Progenitor cell of endocrine pancreas (in vitro differentiated cells): ENCODE measurements at regions not wholly inside any gene's neighbourhood (a gene's known extent, or its start where the extent isn't known, plus 50 kb on each side); places are given as distances from the start of the nearest gene placed in this dataset.
"Not testable (repeated sequence)": the region's sequence is repeated elsewhere in the genome, so short reads cannot be mapped to it uniquely, and the experiment has no call there.

Experiments
- DNase-seq: peaks from one replicate; pipeline ENCODE4 v3.0.0; 2021; ENCODE audit warnings: low spot score; ENCODE audit not compliant: unreplicated experiment
- H3K27ac Mint-ChIP-seq: 2 replicates; pipeline ENCODE4 v1.8.0; 2021; ENCODE audit warnings: mild to moderate bottlenecking, moderate library complexity, mixed read lengths
- H3K27me3 Mint-ChIP-seq: 2 replicates; pipeline ENCODE4 v1.8.0; 2021; ENCODE audit warnings: mixed read lengths
- H3K36me3 Mint-ChIP-seq: 2 replicates; pipeline ENCODE4 v1.8.0; 2022; ENCODE audit warnings: mixed read lengths; ENCODE audit not compliant: insufficient read depth
- H3K4me1 Mint-ChIP-seq: 2 replicates; pipeline ENCODE4 v1.8.0; 2021; ENCODE audit warnings: low read depth, mixed read lengths
- H3K4me3 Mint-ChIP-seq: 2 replicates; pipeline ENCODE4 v1.8.0; 2021; ENCODE audit warnings: low read depth, mild to moderate bottlenecking, moderate library complexity, mixed read lengths
- H3K9me3 Mint-ChIP-seq: 2 replicates; pipeline ENCODE4 v1.8.0; 2021; ENCODE audit warnings: low read depth, mixed read lengths
- CTCF ChIP-seq: fragments of 200-600 bp; sonication (generic); IDR thresholded peaks from one replicate; pipeline ENCODE4 v1.5.0; 2021; ENCODE audit warnings: antibody characterized with exemption, mild to moderate bottlenecking; ENCODE audit not compliant: unreplicated experiment

- Mint-ChIP-seq H3K27ac (no peak overlapping the region), H3K9me3 (no peaks in the 10 kb centered on the region), H3K36me3 (no peaks in the 10 kb centered on the region), H3K4me1 (no peaks in the 10 kb centered on the region), H3K4me3 (no peak overlapping the region), H3K27me3 (peaks cover 16% of the 10 kb centered on the region)
- DNase-seq = no peak
- no peak for TF ChIP-seq CTCF
Measured at GRCh38 chr7:32223721-32224120, 153.5 kb upstream of the PDE1C start.

- H3K4me1 Mint-ChIP-seq = no peaks in the 10 kb centered on the region
- peaks cover 19% of the 10 kb centered on the region for H3K27me3 Mint-ChIP-seq
- no peaks in the 10 kb centered on the region for H3K9me3 Mint-ChIP-seq
- TF ChIP-seq CTCF = no peak
- no peak overlapping the region for H3K4me3 Mint-ChIP-seq
- H3K36me3 Mint-ChIP-seq = no peaks in the 10 kb centered on the region
- no peak for DNase-seq
- no peak overlapping the region for H3K27ac Mint-ChIP-seq
Measured at GRCh38 chr7:32223071-32223650, 153.0 kb upstream of the PDE1C start.

- no peaks in the 10 kb centered on the region for H3K4me1 Mint-ChIP-seq
- DNase-seq = no peak
Measured at GRCh38 chr7:32222251-32222900, 152.2 kb upstream of the PDE1C start.

GRCh38 chr7:32221736-32222135, 151.5 kb upstream of the PDE1C start:
- no peaks in the 10 kb centered on the region for H3K9me3 Mint-ChIP-seq
- DNase-seq = no peak
- H3K27ac Mint-ChIP-seq = no peak overlapping the region
- H3K36me3 Mint-ChIP-seq = no peaks in the 10 kb centered on the region
- peaks cover 19% of the 10 kb centered on the region for H3K27me3 Mint-ChIP-seq
- H3K4me3 Mint-ChIP-seq = no peak overlapping the region
- H3K4me1 Mint-ChIP-seq = no peaks in the 10 kb centered on the region
- no peak for TF ChIP-seq CTCF

More at GRCh38 chr7:32222251-32222900, 152.2 kb upstream of the PDE1C start:
- Mint-ChIP-seq H3K27ac (no peak overlapping the region), H3K4me3 (no peak overlapping the region), H3K27me3 (peaks cover 19% of the 10 kb centered on the region), H3K9me3 (no peaks in the 10 kb centered on the region), H3K36me3 (no peaks in the 10 kb centered on the region)
- no peak for TF ChIP-seq CTCF

GRCh38 chr7:32221056-32221455, 150.8 kb upstream of the PDE1C start:
- H3K9me3 Mint-ChIP-seq = no peaks in the 10 kb centered on the region
- H3K27me3 Mint-ChIP-seq = peaks cover 19% of the 10 kb centered on the region
- no peak overlapping the region for H3K27ac Mint-ChIP-seq
- no peak overlapping the region for H3K4me3 Mint-ChIP-seq
- H3K4me1 Mint-ChIP-seq = no peaks in the 10 kb centered on the region
- no peak for TF ChIP-seq CTCF
- no peak for DNase-seq
- H3K36me3 Mint-ChIP-seq = no peaks in the 10 kb centered on the region

- H3K4me3 Mint-ChIP-seq, H3K9me3 Mint-ChIP-seq, H3K4me1 Mint-ChIP-seq, DNase-seq, H3K27ac Mint-ChIP-seq, H3K36me3 Mint-ChIP-seq: not testable (repeated sequence)
- peaks cover 22% of the 10 kb centered on the region for H3K27me3 Mint-ChIP-seq
Measured at GRCh38 chr7:32219831-32220230, 149.6 kb upstream of the PDE1C start.
